Progenitor cell of endocrine pancreas (in vitro differentiated cells): ENCODE measurements at regions not wholly inside any gene's neighbourhood (a gene's known extent, or its start where the extent isn't known, plus 50 kb on each side); places are given as distances from the start of the nearest gene placed in this dataset. TPM values are rescaled to one million over a fixed set of nuclear protein-coding genes. Genes with fewer than 3 reads are reported as not detected.

Experiments used
- DNase-seq: peaks from one replicate; pipeline ENCODE4 v3.0.0; 2021; ENCODE audit warnings: low spot score; ENCODE audit not compliant: unreplicated experiment
- H3K27ac Mint-ChIP-seq: 2 replicates; pipeline ENCODE4 v1.8.0; 2021; ENCODE audit warnings: mild to moderate bottlenecking, moderate library complexity, mixed read lengths
- H3K27me3 Mint-ChIP-seq: 2 replicates; pipeline ENCODE4 v1.8.0; 2021; ENCODE audit warnings: mixed read lengths
- H3K36me3 Mint-ChIP-seq: 2 replicates; pipeline ENCODE4 v1.8.0; 2022; ENCODE audit warnings: mixed read lengths; ENCODE audit not compliant: insufficient read depth
- H3K4me1 Mint-ChIP-seq: 2 replicates; pipeline ENCODE4 v1.8.0; 2021; ENCODE audit warnings: low read depth, mixed read lengths
- H3K4me3 Mint-ChIP-seq: 2 replicates; pipeline ENCODE4 v1.8.0; 2021; ENCODE audit warnings: low read depth, mild to moderate bottlenecking, moderate library complexity, mixed read lengths
- H3K9me3 Mint-ChIP-seq: 2 replicates; pipeline ENCODE4 v1.8.0; 2021; ENCODE audit warnings: low read depth, mixed read lengths
- microRNA-seq: library from miRNA; unstranded; fragments of <30 nt; microRNA quantifications from one replicate; pipeline ENCODE4 v1.1.0, GENCODE V29; 2020; ENCODE audit warnings: borderline number of aligned reads; ENCODE audit not compliant: unreplicated experiment
- TF ChIP-seq, protein P1 (sequence below): fragments of 200-600 bp; sonication (generic); IDR thresholded peaks from one replicate; pipeline ENCODE4 v1.5.0; 2021; ENCODE audit warnings: antibody characterized with exemption, mild to moderate bottlenecking; ENCODE audit not compliant: unreplicated experiment

DNA sequence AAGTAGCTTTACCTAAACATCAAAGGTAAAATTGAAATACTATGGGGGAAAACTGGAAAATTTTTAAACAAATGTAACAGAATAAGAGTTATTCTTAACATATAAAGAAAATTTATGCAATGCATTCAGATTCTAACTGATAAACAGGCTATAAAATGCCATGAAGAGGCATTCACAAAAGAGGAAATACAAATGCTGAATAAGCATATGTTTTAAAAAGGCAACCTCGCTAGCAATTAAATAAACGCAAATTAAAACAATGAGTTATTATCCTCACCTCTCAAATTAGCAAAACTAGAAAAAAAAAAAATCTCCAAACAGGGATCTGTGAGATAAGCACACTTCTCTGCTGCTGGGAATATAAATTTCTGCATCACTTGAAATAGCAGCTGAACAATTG lies 63.2 kb upstream of the BRINP1 start:
- TF ChIP-seq, protein P1, sequence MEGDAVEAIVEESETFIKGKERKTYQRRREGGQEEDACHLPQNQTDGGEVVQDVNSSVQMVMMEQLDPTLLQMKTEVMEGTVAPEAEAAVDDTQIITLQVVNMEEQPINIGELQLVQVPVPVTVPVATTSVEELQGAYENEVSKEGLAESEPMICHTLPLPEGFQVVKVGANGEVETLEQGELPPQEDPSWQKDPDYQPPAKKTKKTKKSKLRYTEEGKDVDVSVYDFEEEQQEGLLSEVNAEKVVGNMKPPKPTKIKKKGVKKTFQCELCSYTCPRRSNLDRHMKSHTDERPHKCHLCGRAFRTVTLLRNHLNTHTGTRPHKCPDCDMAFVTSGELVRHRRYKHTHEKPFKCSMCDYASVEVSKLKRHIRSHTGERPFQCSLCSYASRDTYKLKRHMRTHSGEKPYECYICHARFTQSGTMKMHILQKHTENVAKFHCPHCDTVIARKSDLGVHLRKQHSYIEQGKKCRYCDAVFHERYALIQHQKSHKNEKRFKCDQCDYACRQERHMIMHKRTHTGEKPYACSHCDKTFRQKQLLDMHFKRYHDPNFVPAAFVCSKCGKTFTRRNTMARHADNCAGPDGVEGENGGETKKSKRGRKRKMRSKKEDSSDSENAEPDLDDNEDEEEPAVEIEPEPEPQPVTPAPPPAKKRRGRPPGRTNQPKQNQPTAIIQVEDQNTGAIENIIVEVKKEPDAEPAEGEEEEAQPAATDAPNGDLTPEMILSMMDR: no peak
- Mint-ChIP-seq H3K4me3 (no peak overlapping the region), H3K36me3 (no peaks in the 10 kb centered on the region), H3K27ac (no peak overlapping the region), H3K4me1 (no peaks in the 10 kb centered on the region), H3K27me3 (no peaks in the 10 kb centered on the region), H3K9me3 (peaks cover 3% of the 10 kb centered on the region)
- no peak for DNase-seq

DNA sequence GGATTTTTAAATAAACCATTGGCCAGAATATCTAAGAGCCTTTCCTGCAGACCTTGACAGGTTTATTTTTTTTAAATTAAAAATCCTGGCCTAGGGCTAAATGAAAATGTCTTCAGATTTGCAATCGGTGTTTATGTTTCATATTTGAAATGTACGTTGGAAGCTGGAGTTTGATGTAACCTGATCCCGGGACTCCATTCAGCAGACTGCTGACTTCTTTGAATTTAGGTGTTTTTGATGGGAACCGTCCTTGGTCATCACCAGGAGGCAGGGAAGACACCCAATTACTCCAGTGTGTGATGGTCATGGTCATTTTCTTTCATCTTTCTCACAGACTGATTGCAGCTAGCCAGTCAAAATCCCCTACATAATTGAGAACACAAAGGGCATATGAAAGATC lies 60.1 kb upstream of the BRINP1 start:
- no peaks in the 10 kb centered on the region for H3K36me3 Mint-ChIP-seq
- H3K9me3 Mint-ChIP-seq: peaks cover 3% of the 10 kb centered on the region
- TF ChIP-seq, protein P1: no peak

DNA sequence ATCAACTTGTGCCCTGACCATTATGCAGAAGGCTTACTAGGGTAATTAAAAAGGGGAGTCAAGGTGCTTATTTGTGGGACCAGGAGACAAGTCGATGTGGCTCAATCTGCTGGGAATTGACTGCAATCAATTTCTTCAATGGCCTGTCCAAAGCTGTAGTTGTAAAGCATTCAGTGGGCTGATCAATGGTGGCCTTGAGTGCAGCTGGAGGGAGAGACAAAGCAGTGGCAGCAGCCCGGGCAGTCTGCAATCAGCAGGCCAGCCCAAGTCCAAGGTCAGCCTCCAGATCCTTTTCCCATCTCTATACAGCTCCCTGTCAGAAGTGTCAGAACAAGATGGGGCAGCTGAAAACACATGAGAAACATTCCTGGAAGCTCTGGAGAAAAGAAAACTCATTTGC lies 51.0 kb upstream of the BRINP1 start:
- Mint-ChIP-seq H3K27ac (peak overlapping the region; percentile 58), H3K4me3 (no peak overlapping the region)

More for the DNA sequence above, 60.1 kb upstream of the BRINP1 start:
- Mint-ChIP-seq H3K27ac (no peak overlapping the region), H3K27me3 (no peaks in the 10 kb centered on the region), H3K4me3 (no peak overlapping the region), H3K4me1 (no peaks in the 10 kb centered on the region)
- no peak for DNase-seq

More for the DNA sequence above, 51.0 kb upstream of the BRINP1 start:
- TF ChIP-seq, protein P1: no peak
- no peaks in the 10 kb centered on the region for H3K36me3 Mint-ChIP-seq
- H3K9me3 Mint-ChIP-seq: no peaks in the 10 kb centered on the region
- H3K4me1 Mint-ChIP-seq: peaks cover 6% of the 10 kb centered on the region
- no peak for DNase-seq
- no peaks in the 10 kb centered on the region for H3K27me3 Mint-ChIP-seq

Small RNAs in the stretch of these regions (microRNA-seq; reads per million reads assigned to microRNA genes)
- gene MIR147A: not detected
